HG03196 (cell line): ENCODE measurements at regions not wholly inside any gene's neighbourhood (a gene's known extent, or its start where the extent isn't known, plus 50 kb on each side); places are given as distances from the start of the nearest gene placed in this dataset.
"Not testable (repeated sequence)": the region's sequence is repeated elsewhere in the genome, so short reads cannot be mapped to it uniquely, and the experiment has no call there.

Experiments used
- ATAC-seq: cut with Tn5 transposase; IDR thresholded peaks from one replicate; pipeline ENCODE4 v1.9.1; 2021; ENCODE audit not compliant: unreplicated experiment

- ATAC-seq: no peak
Measured at GRCh38 chr1:192418552-192419285, 101.9 kb downstream of the RGS21 start.

GRCh38 chr1:192430644-192431043 is 113.9 kb downstream of the RGS21 start:
- no peak for ATAC-seq

GRCh38 chr1:192435704-192436103 is 118.9 kb downstream of the RGS21 start:
- no peak for ATAC-seq

- no peak for ATAC-seq
Measured at GRCh38 chr1:192436441-192437078, 119.8 kb downstream of the RGS21 start.

GRCh38 chr1:192438737-192439136 is 121.9 kb downstream of the RGS21 start:
- ATAC-seq: no peak

- no peak for ATAC-seq
Measured at GRCh38 chr1:192439373-192440025, 122.7 kb downstream of the RGS21 start.

GRCh38 chr1:192441492-192441891 is 124.7 kb downstream of the RGS21 start:
- no peak for ATAC-seq

- ATAC-seq: no peak
Measured at GRCh38 chr1:192442736-192443135, 125.9 kb downstream of the RGS21 start.

- ATAC-seq: no peak
Measured at GRCh38 chr1:192443616-192444015, 126.8 kb downstream of the RGS21 start.

- no peak for ATAC-seq
Measured at GRCh38 chr1:192445241-192445640, 128.4 kb downstream of the RGS21 start.

- ATAC-seq: peak; percentile 53
Measured at GRCh38 chr1:192445839-192446489, 129.2 kb downstream of the RGS21 start.

GRCh38 chr1:192448026-192448578 is 127.5 kb upstream of the RGS1 start:
- no peak for ATAC-seq

- no peak for ATAC-seq
Measured at GRCh38 chr1:192453360-192453992, 122.1 kb upstream of the RGS1 start.

- no peak for ATAC-seq
Measured at GRCh38 chr1:192459467-192459866, 116.1 kb upstream of the RGS1 start.

- no peak for ATAC-seq
Measured at GRCh38 chr1:192461684-192462083, 113.9 kb upstream of the RGS1 start.

GRCh38 chr1:192462616-192463015 is 113.0 kb upstream of the RGS1 start:
- ATAC-seq: no peak

GRCh38 chr1:192463661-192464060 is 111.9 kb upstream of the RGS1 start:
- no peak for ATAC-seq

GRCh38 chr1:192465221-192465620 is 110.4 kb upstream of the RGS1 start:
- ATAC-seq: not testable (repeated sequence)

GRCh38 chr1:192474080-192474683 is 101.4 kb upstream of the RGS1 start:
- ATAC-seq: no peak

- ATAC-seq: no peak
Measured at GRCh38 chr1:192475329-192475728, 100.2 kb upstream of the RGS1 start.
